Amniotic stem cell (primary cell): ENCODE measurements at regions not wholly inside any gene's neighbourhood (a gene's known extent, or its start where the extent isn't known, plus 50 kb on each side); places are given as distances from the start of the nearest gene placed in this dataset.
"Not testable (repeated sequence)": the region's sequence is repeated elsewhere in the genome, so short reads cannot be mapped to it uniquely, and the experiment has no call there.

Source experiments
- DNase-seq: peaks from one replicate; lab custom pipeline; 2025; lab: John Stamatoyannopoulos, UW

DNA sequence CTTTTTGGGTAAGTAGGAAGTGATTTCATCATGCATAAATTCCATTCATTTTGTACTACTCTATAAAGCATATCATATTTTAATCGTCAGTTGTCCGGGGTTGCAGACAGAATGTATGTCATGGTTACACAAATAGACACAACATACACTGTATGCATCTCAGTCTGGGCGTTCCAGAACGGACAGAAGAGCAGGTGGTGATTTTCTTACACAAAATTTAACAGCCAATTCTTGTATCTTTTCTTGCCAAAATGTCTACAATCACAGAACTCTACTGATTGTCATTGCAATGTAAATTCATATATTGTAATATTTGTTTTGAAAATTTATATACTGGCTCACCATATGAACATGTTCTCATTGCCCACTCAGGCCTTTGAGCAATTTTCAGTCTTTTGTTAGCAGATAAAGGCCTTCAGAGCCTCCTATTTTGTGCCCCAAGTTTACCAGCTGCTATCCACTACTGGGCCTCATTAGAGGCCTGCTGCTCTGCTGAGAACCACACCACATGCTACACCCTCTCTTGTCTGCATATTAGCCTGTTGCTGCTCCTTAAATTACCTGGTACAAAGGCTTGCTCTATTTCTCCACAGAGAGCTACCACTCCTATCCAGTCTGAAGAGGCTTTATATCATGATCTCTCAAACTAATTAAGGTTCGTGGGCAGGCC is 61.5 kb downstream of the PRDM13 start:
- no peak for DNase-seq

DNA sequence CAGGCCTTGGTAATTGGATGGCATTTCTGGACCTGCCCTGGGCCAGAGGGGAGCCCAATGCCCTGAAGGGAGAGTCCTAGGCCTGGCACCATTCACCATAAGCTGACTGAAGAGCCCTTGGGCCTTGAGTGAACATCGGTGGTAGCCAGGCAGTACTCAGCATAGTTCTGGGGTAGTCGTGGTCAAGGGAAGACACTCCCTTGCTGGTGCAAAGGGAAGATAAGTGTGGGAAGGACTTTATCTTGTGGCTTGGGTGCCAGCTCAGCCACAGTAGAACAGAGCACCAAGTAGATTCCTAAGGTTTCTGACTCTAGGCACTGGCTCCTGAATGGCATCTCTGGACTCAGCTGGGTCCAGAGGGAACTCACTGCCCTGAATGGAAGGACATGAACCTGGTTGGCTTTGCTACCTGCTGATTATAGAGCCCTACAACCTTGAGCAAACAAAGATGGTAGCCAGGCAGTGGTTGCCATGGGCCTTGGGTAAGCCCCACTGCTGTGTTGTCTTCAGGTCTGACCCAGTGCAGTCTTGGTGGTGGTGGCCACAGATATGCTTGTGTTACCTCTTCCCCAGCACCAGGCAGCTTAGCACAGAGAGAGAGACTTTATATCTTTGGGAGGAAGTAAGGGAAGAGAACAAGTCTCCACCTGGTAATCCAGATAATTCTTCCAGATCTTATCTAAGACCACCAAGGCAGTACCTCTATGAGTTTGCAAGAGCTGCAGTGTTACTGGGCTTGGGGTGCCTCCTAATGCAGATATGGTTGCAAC is 83.5 kb downstream of the PRDM13 start:
- no peak for DNase-seq

DNA sequence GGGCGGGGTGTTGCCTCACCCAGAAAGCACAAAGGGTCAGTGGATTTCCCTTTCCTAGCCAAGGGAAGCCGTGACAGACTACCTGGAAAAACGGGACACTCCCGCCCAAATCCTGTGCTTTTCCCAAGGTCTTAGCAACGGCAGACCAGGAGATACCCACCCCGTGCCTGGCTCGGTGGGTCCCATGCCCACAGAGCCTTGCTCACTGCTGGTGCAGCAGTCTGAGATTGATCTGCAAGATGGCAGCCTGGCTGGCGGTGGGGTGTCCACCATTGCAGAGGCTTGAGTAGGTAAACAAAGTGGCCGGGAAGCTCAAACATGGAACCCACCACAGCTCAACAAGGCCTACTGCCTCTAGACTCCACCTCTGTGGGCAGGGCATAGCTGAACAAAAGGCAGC is 95.7 kb downstream of the PRDM13 start:
- DNase-seq = not testable (repeated sequence)

- DNase-seq = no peak
Observed at GRCh38 chr6:99709062-99709461, 102.4 kb downstream of the PRDM13 start.

DNA sequence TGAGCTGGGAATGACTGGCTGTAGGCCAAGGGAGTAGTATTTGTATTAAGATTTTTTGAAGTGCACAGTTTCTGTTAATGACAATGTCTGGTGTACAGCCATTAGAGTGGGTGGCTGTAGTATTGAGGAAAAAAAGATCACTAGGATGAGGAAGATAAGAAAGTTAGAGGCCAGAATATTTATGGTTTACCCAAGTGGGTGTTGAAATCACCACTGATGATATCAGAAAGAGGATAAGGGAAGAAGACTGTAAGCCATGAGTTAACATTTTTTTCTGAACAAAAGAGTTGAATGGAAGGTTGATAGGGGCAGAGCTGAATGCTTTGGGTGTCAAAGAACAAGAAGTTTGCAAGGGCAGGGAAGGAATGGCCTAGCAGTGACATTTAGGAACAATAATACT is 104.7 kb downstream of the PRDM13 start:
- DNase-seq = no peak

- DNase-seq = no peak
Observed at GRCh38 chr6:99711925-99712324, 105.3 kb downstream of the PRDM13 start.

DNA sequence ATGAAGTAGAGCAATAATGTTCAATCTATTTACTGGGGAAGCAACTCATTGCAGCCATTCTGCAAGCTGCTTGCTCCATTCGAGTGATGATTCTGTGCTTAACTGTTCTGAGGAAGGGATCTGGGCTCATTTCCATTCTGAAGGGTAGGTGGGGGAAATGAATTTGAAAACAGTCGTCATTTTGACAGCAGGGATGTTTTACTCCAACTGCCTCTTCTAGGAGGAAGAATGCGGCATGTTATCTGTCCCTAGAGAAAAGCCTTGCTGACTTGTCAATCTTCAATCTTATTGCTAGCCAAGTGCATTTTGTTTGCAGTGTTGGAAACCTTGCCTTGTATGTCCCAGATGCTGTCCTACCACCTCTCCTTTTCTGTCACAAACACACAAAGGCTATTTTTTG is 105.9 kb downstream of the PRDM13 start:
- DNase-seq = no peak

GRCh38 chr6:99722043-99722442 is 115.4 kb downstream of the PRDM13 start:
- not testable (repeated sequence) for DNase-seq

DNA sequence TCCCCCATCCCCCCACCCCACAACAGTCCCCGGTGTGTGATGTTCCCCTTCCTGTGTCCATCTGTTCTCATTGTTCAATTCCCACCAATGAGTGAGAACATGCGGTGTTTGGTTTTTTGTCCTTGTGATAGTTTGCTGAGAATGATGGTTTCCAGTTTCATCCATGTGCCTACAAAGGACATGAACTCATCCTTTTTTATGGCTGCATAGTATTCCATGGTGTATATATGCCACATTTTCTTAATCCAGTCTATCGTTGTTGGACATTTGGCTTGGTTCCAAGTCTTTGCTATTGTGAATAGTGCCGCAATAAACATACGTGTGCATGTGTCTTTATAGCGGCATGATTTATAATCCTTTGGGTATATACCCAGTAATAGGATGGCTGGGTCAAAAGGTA is 123.6 kb downstream of the PRDM13 start:
- DNase-seq = not testable (repeated sequence)

DNA sequence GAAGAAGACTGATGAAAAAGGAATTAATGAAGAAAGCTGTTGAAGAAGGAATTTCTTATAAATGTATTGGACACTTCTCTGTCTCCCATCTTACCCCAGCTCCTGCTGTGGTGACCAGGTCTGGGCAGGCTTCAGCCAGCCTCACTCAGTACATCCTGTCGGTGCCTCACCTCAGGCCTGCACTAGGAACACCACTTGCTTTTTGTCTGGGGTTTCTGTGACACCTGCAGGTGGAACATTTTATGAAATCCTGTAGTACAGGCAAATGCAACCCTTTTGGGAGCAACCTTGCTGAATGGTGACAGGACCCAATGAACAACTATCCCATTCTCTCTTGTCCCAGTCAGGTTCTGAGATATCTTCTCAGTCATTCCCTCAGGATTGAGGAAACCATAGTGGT is 129.7 kb downstream of the PRDM13 start:
- no peak for DNase-seq

DNA sequence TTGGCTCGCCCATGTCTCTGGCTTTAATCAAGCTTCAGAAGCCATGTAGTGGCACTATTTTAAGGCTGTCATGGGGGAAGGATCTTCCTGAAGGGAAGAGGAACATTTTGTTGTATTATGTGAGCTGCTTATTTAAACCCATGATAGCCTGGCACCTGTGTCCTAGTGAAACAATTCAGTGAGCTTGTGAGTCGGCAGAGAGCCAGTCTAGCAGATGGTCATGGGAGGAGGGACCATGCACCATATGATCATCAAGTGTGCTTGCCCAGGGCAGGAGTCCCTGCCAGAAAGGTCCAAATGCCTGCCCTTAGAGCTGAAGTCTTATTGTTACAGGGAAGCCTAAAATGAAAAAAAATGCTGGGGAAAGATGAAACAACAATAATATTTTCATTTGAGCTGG is 132.9 kb downstream of the PRDM13 start:
- no peak for DNase-seq

DNA sequence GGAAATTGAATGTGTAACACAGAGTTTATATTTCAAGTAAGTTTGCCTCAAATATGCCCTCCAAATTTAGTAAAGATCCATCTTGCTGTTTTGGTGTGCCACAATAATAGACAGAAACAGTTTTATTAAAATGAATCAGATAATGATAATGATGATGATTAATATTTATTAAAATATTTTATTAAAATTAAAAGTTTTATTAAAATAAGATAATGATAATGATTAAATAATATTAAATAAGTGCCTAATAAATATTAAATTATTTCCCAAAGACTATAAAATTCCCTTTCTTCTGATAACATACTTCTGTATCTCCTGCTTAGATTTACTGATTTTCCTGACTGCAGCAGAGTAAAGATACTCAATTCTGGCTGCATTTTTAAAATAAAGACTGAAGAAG is 134.5 kb downstream of the PRDM13 start:
- no peak for DNase-seq

DNA sequence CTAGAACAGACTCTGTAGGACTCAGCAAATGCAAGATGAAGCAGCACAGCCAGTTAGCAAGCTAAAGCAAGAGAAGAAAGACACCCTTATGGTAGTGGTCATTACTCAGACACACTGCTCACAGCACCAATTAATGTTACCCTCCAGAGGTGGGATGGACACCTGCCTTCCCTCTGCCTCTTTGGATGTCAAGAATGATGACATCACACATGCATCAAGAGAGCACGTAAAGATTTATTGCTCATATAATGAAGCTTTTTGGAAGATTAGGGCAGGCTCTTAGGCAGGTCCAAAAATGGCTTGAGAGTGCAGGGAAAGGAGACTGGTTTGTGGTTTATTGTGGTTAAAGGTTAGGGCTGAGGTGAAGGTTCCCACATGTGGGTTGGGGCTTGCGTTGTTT is 137.0 kb downstream of the PRDM13 start:
- no peak for DNase-seq

GRCh38 chr6:99745651-99746050 is 139.0 kb downstream of the PRDM13 start:
- no peak for DNase-seq

- peak; percentile 28 for DNase-seq
Observed at GRCh38 chr6:99746261-99746895, 139.7 kb downstream of the PRDM13 start.

DNA sequence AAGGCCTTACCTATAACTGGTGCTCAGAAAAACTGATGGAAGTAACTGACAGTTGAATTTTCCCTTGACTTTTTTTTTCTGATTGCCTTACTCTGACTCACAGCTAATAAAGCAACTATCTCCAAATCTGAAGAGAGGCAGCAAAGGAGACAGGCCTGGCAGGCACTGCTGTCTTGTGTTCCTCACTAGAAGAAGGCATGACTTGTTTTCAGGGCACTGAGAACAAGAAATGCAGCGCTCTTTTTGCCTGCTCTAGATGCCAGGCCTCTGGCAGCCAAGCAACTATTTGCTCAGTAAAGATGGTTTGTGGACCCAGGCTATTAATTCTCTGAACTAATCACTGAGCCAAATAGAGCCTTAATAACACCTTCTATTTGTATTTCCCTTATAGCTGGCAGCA is 155.1 kb downstream of the PRDM13 start:
- no peak for DNase-seq

- no peak for DNase-seq
Observed at GRCh38 chr6:99768166-99768565, 161.5 kb downstream of the PRDM13 start.

GRCh38 chr6:99779631-99780555 is 173.3 kb downstream of the PRDM13 start:
- DNase-seq = no peak

- no peak for DNase-seq
Observed at GRCh38 chr6:99780556-99780885, 173.9 kb downstream of the PRDM13 start.

DNA sequence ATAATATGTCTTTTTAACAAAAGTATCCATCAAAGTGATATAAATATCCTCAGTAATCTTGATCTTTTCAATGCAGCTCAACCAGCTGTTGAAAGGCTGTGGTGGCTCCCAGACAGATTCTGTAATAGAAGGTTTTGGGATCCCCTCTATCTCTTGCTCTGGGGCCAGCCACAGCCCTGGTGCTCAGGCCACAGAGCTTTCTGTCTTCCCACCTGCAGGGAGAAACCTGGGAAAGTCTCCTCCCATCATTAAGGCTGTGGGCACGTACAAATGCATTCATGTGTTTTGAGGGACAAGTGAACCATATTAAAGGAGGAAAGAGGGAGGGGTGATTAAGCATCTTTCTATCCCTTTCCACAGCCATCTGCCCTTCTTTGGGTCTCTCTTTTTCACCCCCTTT is 183.1 kb downstream of the PRDM13 start:
- DNase-seq = no peak

- DNase-seq = no peak
Observed at GRCh38 chr6:99790679-99791078, 184.0 kb downstream of the PRDM13 start.

GRCh38 chr6:99801805-99802204 is 192.2 kb downstream of the MCHR2 start:
- DNase-seq = no peak
